K562 (cell line): ENCODE measurements at regions not wholly inside any gene's neighbourhood (a gene's known extent, or its start where the extent isn't known, plus 50 kb on each side); places are given as distances from the start of the nearest gene placed in this dataset.

Experiments used
- ATAC-seq: fragments of 200-7000 bp; cut with Tn5 transposase; 3 replicates; pipeline ENCODE4 v1.9.1; 2020; ENCODE audit warnings: moderate library complexity
- BruUV-seq: library from RNA; stranded (reverse); fragments of 400-500 nt; replicated peaks from 2 replicates; lab custom pipeline; 2021; lab: Mats Ljungman, UMichigan
- CTCF ChIA-PET: fragments of 300-600 bp; formaldehyde crosslinking; extraction: SDS; loops from one replicate; lab custom pipeline; 2021; ENCODE audit warnings: low intra/inter-chr PET ratio; lab: Yijun Ruan, JAX
- POLR2A ChIA-PET: fragments of 300-600, 350-650 bp; sonication (Branson Sonifier 250); formaldehyde crosslinking; extraction: SDS; loops from one replicate; lab custom pipeline; 2021; ENCODE audit warnings: antibody characterized with exemption, inconsistent platforms; lab: Yijun Ruan, JAX
- DNase-seq, 4 experiments: peaks; one replicate each; pipeline versions ENCODE4 v3.0.0 to v3.0.0-alpha.2; 2011 to 2018; ENCODE audit warnings: low spot score in 3 of 4, mixed read lengths in 3 of 4; ENCODE audit errors: extremely low read depth in 1 of 4
- FAIRE-seq: peaks from 2 replicates; lab custom pipeline; 2011; peaks lifted over from hg19 to GRCh38; lab: Jason Lieb, UNC
- H2AFZ ChIP-seq: 2 replicates; pipeline ENCODE4 v1.6.0; 2011; ENCODE audit warnings: low read depth, low read length, control low read depth, inconsistent platforms
- H3K27ac ChIP-seq: fragments of 200-600 bp; 3 replicates; pipeline ENCODE4 v1.8.0; 2011; ENCODE audit warnings: low read depth, mild to moderate bottlenecking, control low read depth, inconsistent platforms, low read length, moderate library complexity, mixed read lengths; ENCODE audit errors: extremely low read depth
- H3K27me3 ChIP-seq, 2 experiments: fragments of 300-600 bp in 1 of 2; 2 replicates in 1 of 2; 3 replicates in 1 of 2; pipeline versions ENCODE4 v1.6.0 to v1.8.0; 2011; ENCODE audit warnings: inconsistent platforms in 2 of 2, low read length in 2 of 2, mild to moderate bottlenecking in 1 of 2, mixed read lengths in 1 of 2, moderate library complexity in 1 of 2; ENCODE audit not compliant: control insufficient read depth in 2 of 2, insufficient read depth in 2 of 2
- H3K36me3 ChIP-seq: fragments of 300-600 bp; 3 replicates; pipeline ENCODE4 v1.8.0; 2011; ENCODE audit warnings: mild to moderate bottlenecking, low read length, inconsistent platforms; ENCODE audit not compliant: control insufficient read depth, insufficient read depth
- H3K4me1 ChIP-seq, 2 experiments: fragments of 200-600 bp in 1 of 2; replicated peaks in 1 of 2; 2 replicates in 1 of 2; 3 replicates in 1 of 2; pipeline versions ENCODE4 v1.5.1 to v1.8.0; 2011; ENCODE audit warnings: inconsistent platforms in 2 of 2, low read length in 2 of 2, mild to moderate bottlenecking in 1 of 2, mixed read lengths in 1 of 2, moderate library complexity in 1 of 2; ENCODE audit not compliant: control insufficient read depth in 2 of 2, insufficient read depth in 2 of 2
- H3K4me2 ChIP-seq: 2 replicates; pipeline ENCODE4 v1.6.1; 2011; ENCODE audit warnings: low read length, control low read depth, inconsistent platforms, mixed read lengths; ENCODE audit not compliant: insufficient read depth
- H3K4me3 ChIP-seq: fragments of 200-600 bp; sonication (generic), shearing (Covaris generic); 2 replicates; pipeline ENCODE4 v1.5.1; 2016; ENCODE audit warnings: control low read depth, inconsistent platforms
- H3K79me2 ChIP-seq: fragments of 200-600 bp; 3 replicates; pipeline ENCODE4 v1.8.0; 2011; ENCODE audit warnings: low read length, inconsistent platforms; ENCODE audit not compliant: control insufficient read depth, insufficient read depth
- H3K9ac ChIP-seq, 2 experiments: 2 replicates each; pipeline versions ENCODE4 v1.6.0 to v1.6.1; 2011; ENCODE audit warnings: low read depth in 2 of 2, low read length in 2 of 2, control low read depth in 1 of 2, inconsistent platforms in 1 of 2, mild to moderate bottlenecking in 1 of 2, mixed read lengths in 1 of 2; ENCODE audit not compliant: insufficient read depth in 1 of 2
- H3K9me1 ChIP-seq: one replicate; pipeline ENCODE4 v1.6.0; 2011; ENCODE audit warnings: inconsistent platforms, mild to moderate bottlenecking, low read length, moderate library complexity; ENCODE audit not compliant: control insufficient read depth, insufficient read depth
- H3K9me3 ChIP-seq: replicated peaks from 2 replicates; pipeline ENCODE4 v1.5.1; 2011; ENCODE audit warnings: low read depth, low read length, inconsistent platforms; ENCODE audit not compliant: control insufficient read depth, insufficient read depth
- H4K20me1 ChIP-seq: replicated peaks from 2 replicates; pipeline ENCODE4 v1.6.1; 2011; ENCODE audit warnings: low read length, inconsistent platforms, mixed read lengths; ENCODE audit not compliant: control insufficient read depth, insufficient read depth
- CREM ChIP-seq: IDR thresholded peaks from 2 replicates; pipeline ENCODE4 v1.6.1; 2014; ENCODE audit warnings: antibody characterized with exemption, low read depth
- CXXC5 ChIP-seq: fragments of 250-450 bp; sonication (Bioruptor Pico); IDR thresholded peaks from 2 replicates; pipeline ENCODE4 v1.8.0; 2022; ENCODE audit warnings: inconsistent platforms, mild to moderate bottlenecking, moderate library complexity
- GTF2A2 ChIP-seq: IDR thresholded peaks from 2 replicates; pipeline ENCODE4 v1.6.1; 2016; ENCODE audit warnings: mild to moderate bottlenecking, missing genetic modification characterization, missing compliant biosample characterization
- JUND ChIP-seq, 2 experiments: IDR thresholded peaks; 2 replicates in 1 of 2; 3 replicates in 1 of 2; pipeline ENCODE4 v1.6.1; 2011; ENCODE audit warnings: borderline replicate concordance in 2 of 2, low read depth in 2 of 2, low read length in 2 of 2, improper control_type of control experiment in 1 of 2, missing biosample characterization in 1 of 2, missing genetic modification characterization in 1 of 2, missing genetic modification reagents in 1 of 2
- POU5F1 ChIP-seq: fragments of 150-350 bp; IDR thresholded peaks from 2 replicates; pipeline ENCODE4 v1.6.1; 2014; ENCODE audit warnings: borderline replicate concordance, low read length, low read depth, mild to moderate bottlenecking; ENCODE audit not compliant: partially characterized antibody
- RAD21 ChIP-seq, 2 experiments: fragments of 250-450 bp in 1 of 2; fragments of 450-650 bp in 1 of 2; sonication (Bioruptor Pico) in 1 of 2; formaldehyde crosslinking in 1 of 2; IDR thresholded peaks in 1 of 2; conservative IDR thresholded peaks in 1 of 2; 2 replicates each; pipeline versions ENCODE4 v1.4.0 to v1.8.0; 2020 to 2022; ENCODE audit warnings: mild to moderate bottlenecking in 2 of 2, moderate library complexity in 1 of 2
- SMARCA5 ChIP-seq: fragments of 450-650 bp; IDR thresholded peaks from 2 replicates; pipeline ENCODE4 v1.6.1; 2016
- SMC3 ChIP-seq: conservative IDR thresholded peaks from 2 replicates; pipeline ENCODE4 v1.6.1; 2011; ENCODE audit warnings: low read depth, low read length, improper control_type of control experiment; ENCODE audit not compliant: insufficient read depth
- ZNF277 ChIP-seq: fragments of 250-450 bp; sonication (Bioruptor Pico); IDR thresholded peaks from 2 replicates; pipeline ENCODE4 v1.8.0; 2022; ENCODE audit warnings: inconsistent platforms, mild to moderate bottlenecking, moderate library complexity, borderline replicate concordance
- WGBS: fragments of 100-300 bp; shearing (Covaris generic); methylation state at CpG from one replicate; pipeline ENCODE4 v1.1.6; 2016; ENCODE audit warnings: low coverage, mixed read lengths; ENCODE audit not compliant: insufficient coverage; ENCODE audit errors: missing lambda C conversion rate; 5-methylcytosine and 5-hydroxymethylcytosine counted together
- in situ Hi-C: fragments of 300-500 bp; cut with MboI; formaldehyde crosslinking; loops from 4 replicates; pipeline ENCODE4 v1.15.0; 2018; ENCODE audit warnings: inconsistent platforms, mixed read lengths
- intact Hi-C: fragments of 100-400 bp; cut with micrococcal nuclease; formaldehyde crosslinking; loops from 2 replicates; pipeline ENCODE4 v1.14.2; 2022
- TF ChIP-seq, protein P1 (sequence below), 2 experiments: IDR thresholded peaks; 2 replicates each; pipeline ENCODE4 v1.6.1; 2011; ENCODE audit warnings: borderline replicate concordance in 1 of 2, control low read depth in 1 of 2, low read depth in 1 of 2, low read length in 1 of 2, mild to moderate bottlenecking in 1 of 2, mixed read lengths in 1 of 2, moderate library complexity in 1 of 2; ENCODE audit not compliant: insufficient read depth in 1 of 2, insufficient read length in 1 of 2, poor library complexity in 1 of 2, severe bottlenecking in 1 of 2; ENCODE audit errors: extremely low read depth in 1 of 2

DNA sequence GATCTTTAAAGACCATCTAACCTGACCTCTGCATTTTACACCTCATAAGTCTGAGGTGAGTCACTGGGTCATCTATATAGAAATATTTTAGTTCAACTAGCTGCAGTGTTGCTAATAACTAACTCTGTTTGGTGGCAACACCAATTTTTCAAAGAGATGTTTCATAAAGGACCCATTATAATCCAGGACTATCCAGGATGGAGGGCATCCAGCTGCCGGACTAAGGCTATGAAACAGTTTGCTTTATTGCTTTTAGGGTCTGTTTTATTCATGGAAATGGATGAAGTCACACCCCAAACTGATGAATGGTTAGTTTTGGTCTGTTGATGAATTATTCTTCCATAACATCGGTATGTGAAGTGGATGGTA is 204.2 kb upstream of the GMDS start:
- ATAC-seq = no peak
- Histone ChIP-seq H3K4me3 (no peak overlapping the region), H3K36me3 (no peaks in the 10 kb centered on the region), H3K27me3 (peaks cover 2 to 21% of the 10 kb centered on the region in 2 experiments; a peak in 3 of 5 replicates), H4K20me1 (no peaks in the 10 kb centered on the region), H3K9me3 (no peaks in the 10 kb centered on the region), H3K79me2 (no peaks in the 10 kb centered on the region)
- WGBS = 0% methylated on average over 2 of the region's 2 CpGs
- POLR2A ChIA-PET = no interaction called here
- TF ChIP-seq POU5F1 (no peak), CXXC5 (no peak), GTF2A2 (tag) (no peak)
- TF ChIP-seq, all 486 proteins: peak for 0
- FAIRE-seq (no peak), DNase-seq (no peak)
- Histone ChIP-seq H3K4me1 (no peaks in the 10 kb centered on the region), H3K4me2 (no peak overlapping the region), H3K9ac (no peak overlapping the region), H3K9me1 (no peaks in the 10 kb centered on the region), H2AFZ (no peak overlapping the region), H3K27ac (no peak overlapping the region)
- BruUV-seq = no TSS peak
- intact Hi-C loops (loop anchor here (1.0 to 5.0 kb wide), 3 partner anchors 185 to 853 kb away; no protein-coding TSS in a partner anchor), in situ Hi-C loops (no loop called here)
- CTCF ChIA-PET = interaction anchor here (1.4 kb wide), 1 partner anchor 241 kb away, joined by 5 read pairs; no protein-coding TSS in a partner anchor

DNA sequence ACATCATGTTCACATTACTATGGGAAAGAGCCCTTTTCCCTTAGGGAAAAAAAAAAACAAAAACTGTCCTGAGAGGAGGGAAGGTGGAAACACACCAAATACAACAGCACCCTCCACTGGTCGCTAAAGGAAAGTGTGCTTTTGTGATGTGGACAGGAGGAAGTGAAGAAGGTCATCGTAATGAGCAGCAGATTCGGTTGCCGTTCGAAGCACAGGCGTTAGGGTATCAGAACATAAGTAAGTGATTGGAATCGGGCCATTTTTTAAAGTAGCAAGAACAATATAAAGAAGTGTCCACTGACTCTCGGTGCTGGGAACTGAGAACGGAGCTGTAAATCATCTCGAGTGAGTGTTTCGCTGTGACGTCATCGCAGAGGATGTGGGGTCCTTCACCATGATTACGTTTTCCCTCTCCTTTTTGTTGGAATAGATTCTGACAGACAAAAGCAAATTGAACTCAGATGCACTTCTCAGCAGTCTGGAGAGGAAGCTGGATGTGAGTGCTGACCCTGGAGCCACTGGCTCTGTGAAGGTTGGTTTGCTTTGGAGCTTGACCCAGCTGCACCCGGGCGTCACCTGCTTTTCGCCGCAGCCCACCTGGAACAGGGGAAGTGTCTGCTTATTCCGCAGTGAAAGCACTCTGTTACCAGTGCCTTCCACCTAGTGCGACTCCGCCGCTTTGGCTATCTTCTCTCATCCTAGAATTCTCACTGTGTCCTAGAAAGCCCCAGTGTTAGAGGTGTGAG is 203.6 kb upstream of the GMDS start:
- Histone ChIP-seq H3K27ac (no peak overlapping the region), H3K9me3 (no peaks in the 10 kb centered on the region), H3K27me3 (peaks cover 2 to 16% of the 10 kb centered on the region in 2 experiments; a peak in 3 of 5 replicates), H3K4me1 (no peaks in the 10 kb centered on the region), H3K79me2 (no peaks in the 10 kb centered on the region), H3K4me3 (no peak overlapping the region), H3K36me3 (no peaks in the 10 kb centered on the region), H2AFZ (no peak overlapping the region), H3K9me1 (no peaks in the 10 kb centered on the region), H3K9ac (no peak overlapping the region), H3K4me2 (peak overlapping the region; percentile 49), H4K20me1 (no peaks in the 10 kb centered on the region)
- ATAC-seq (peak; percentile 94), FAIRE-seq (peak; percentile 93), DNase-seq (peak; percentile 49 to 72 (median 60))
- no TSS peak for BruUV-seq
- in situ Hi-C loops (no loop called here), intact Hi-C loops (loop anchor here (1.0 to 5.0 kb wide), 3 partner anchors 185 to 852 kb away; no protein-coding TSS in a partner anchor)
- 2% methylated on average over 22 of the region's 22 CpGs for WGBS
- POLR2A ChIA-PET = interaction anchor here (0.6 kb wide), 1 partner anchor 284 kb away, joined by 3 read pairs; no protein-coding TSS in a partner anchor
- CTCF ChIA-PET = interaction anchor here (0.6 to 1.4 kb wide), 4 partner anchors 240 to 852 kb away, joined by 3 to 5 read pairs (median 5); no protein-coding TSS in a partner anchor
- TF ChIP-seq SMARCA5 (no peak), CREM (peak; percentile 86), ZNF277 (no peak), RAD21 (CRISPR knock-in tag; conservative IDR thresholded peaks at IDR 0.05 in 1 of 2, IDR thresholded peaks at IDR 0.05 in 1 of 2) (peak; percentile 60 to 69), SMC3 (peak; percentile 45), JUND (IDR thresholded peaks at IDR 0.05; ENCODE audit: borderline replicate concordance, low read depth, low read length) (no peak; the same call in 1 of the 2 replicates), JUND (tag; IDR thresholded peaks at IDR 0.05; ENCODE audit: borderline replicate concordance, low read depth, low read length) (peak; percentile 67; the same call in 2 of the 3 replicates)
- TF ChIP-seq, protein P1, sequence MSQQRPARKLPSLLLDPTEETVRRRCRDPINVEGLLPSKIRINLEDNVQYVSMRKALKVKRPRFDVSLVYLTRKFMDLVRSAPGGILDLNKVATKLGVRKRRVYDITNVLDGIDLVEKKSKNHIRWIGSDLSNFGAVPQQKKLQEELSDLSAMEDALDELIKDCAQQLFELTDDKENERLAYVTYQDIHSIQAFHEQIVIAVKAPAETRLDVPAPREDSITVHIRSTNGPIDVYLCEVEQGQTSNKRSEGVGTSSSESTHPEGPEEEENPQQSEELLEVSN (IDR thresholded peaks at IDR 0.05; ENCODE audit: borderline replicate concordance in 1 of 2, extremely low read depth in 1 of 2, insufficient read depth in 1 of 2, insufficient read length in 1 of 2, low read depth in 1 of 2, low read length in 1 of 2, poor library complexity in 1 of 2, severe bottlenecking in 1 of 2) = peak in 1 of 2 experiments; percentile 12
